ENCODE measurements at regions not wholly inside any gene's neighbourhood (a gene's known extent, or its start where the extent isn't known, plus 50 kb on each side); places are given as distances from the start of the nearest gene placed in this dataset.

GRCh38 chr18:61683856-61684255 is 209.0 kb downstream of the RNF152 start:
- no peak overlapping the region for H3K4me2 ChIP-seq (ENCODE audit: insufficient read depth, low read length)
- H3K9ac ChIP-seq (ENCODE audit: low read depth, low read length) = no peak overlapping the region
- no peaks in the 10 kb centered on the region for H4K20me1 ChIP-seq (ENCODE audit: insufficient read depth, low read length)
- H3K36me3 ChIP-seq (ENCODE audit: insufficient read depth, low read length) = no peaks in the 10 kb centered on the region
- TF ChIP-seq CTCF (IDR thresholded peaks at IDR 0.05; ENCODE audit: borderline replicate concordance, extremely low read depth, low read length, poor library complexity, severe bottlenecking) = no peak
- no peak for ATAC-seq (ENCODE audit: insufficient read depth, low read depth)
- peaks cover 6% of the 10 kb centered on the region for H3K9me3 ChIP-seq (ENCODE audit: insufficient read depth, low read length, severe bottlenecking)
- no peak overlapping the region for H2AFZ ChIP-seq (ENCODE audit: low read depth, low read length)
- H3K4me1 ChIP-seq (ENCODE audit: insufficient read depth, low read length) = no peaks in the 10 kb centered on the region
- DNase-seq = no peak
- H3K4me3 ChIP-seq (ENCODE audit: low read depth in 1 of 2, low read length in 2 of 2) = no peak overlapping the region
- H3K79me2 ChIP-seq (ENCODE audit: insufficient read depth, low read length) = no peaks in the 10 kb centered on the region
- no peak overlapping the region for H3K27ac ChIP-seq (ENCODE audit: low read length)
- no peaks in the 10 kb centered on the region for H3K27me3 ChIP-seq (ENCODE audit: insufficient read depth, low read length, poor library complexity)

- H3K4me1 ChIP-seq (ENCODE audit: insufficient read depth, low read length) = no peaks in the 10 kb centered on the region
- no peaks in the 10 kb centered on the region for H3K36me3 ChIP-seq (ENCODE audit: insufficient read depth, low read length)
- H2AFZ ChIP-seq (ENCODE audit: low read depth, low read length) = no peak overlapping the region
- no peak overlapping the region for H3K27ac ChIP-seq (ENCODE audit: low read length)
- H3K4me3 ChIP-seq (ENCODE audit: low read depth in 1 of 2, low read length in 2 of 2) = no peak overlapping the region
- no peaks in the 10 kb centered on the region for H3K27me3 ChIP-seq (ENCODE audit: insufficient read depth, low read length, poor library complexity)
- H3K4me2 ChIP-seq (ENCODE audit: insufficient read depth, low read length) = no peak overlapping the region
- H3K9ac ChIP-seq (ENCODE audit: low read depth, low read length) = no peak overlapping the region
- no peaks in the 10 kb centered on the region for H3K79me2 ChIP-seq (ENCODE audit: insufficient read depth, low read length)
- peaks cover 6% of the 10 kb centered on the region for H3K9me3 ChIP-seq (ENCODE audit: insufficient read depth, low read length, severe bottlenecking)
- DNase-seq (no peak), ATAC-seq (ENCODE audit: insufficient read depth, low read depth) (no peak)
- no peaks in the 10 kb centered on the region for H4K20me1 ChIP-seq (ENCODE audit: insufficient read depth, low read length)
- no peak for TF ChIP-seq CTCF (IDR thresholded peaks at IDR 0.05; ENCODE audit: borderline replicate concordance, extremely low read depth, low read length, poor library complexity, severe bottlenecking)
- TF ChIP-seq EZH2 (IDR thresholded peaks at IDR 0.05; ENCODE audit: borderline replicate concordance, low read depth, low read length, severe bottlenecking) = no peak
Observed at GRCh38 chr18:61681065-61681464, 211.7 kb downstream of the RNF152 start.

GRCh38 chr18:61679836-61680235 is 213.0 kb downstream of the RNF152 start:
- H3K79me2 ChIP-seq (ENCODE audit: insufficient read depth, low read length) = no peaks in the 10 kb centered on the region
- no peak overlapping the region for H2AFZ ChIP-seq (ENCODE audit: low read depth, low read length)
- no peaks in the 10 kb centered on the region for H3K4me1 ChIP-seq (ENCODE audit: insufficient read depth, low read length)
- no peak overlapping the region for H3K4me2 ChIP-seq (ENCODE audit: insufficient read depth, low read length)
- no peak overlapping the region for H3K27ac ChIP-seq (ENCODE audit: low read length)
- DNase-seq (no peak), ATAC-seq (ENCODE audit: insufficient read depth, low read depth) (no peak)
- TF ChIP-seq CTCF (IDR thresholded peaks at IDR 0.05; ENCODE audit: borderline replicate concordance, extremely low read depth, low read length, poor library complexity, severe bottlenecking) (no peak), EZH2 (IDR thresholded peaks at IDR 0.05; ENCODE audit: borderline replicate concordance, low read depth, low read length, severe bottlenecking) (no peak)
- no peak overlapping the region for H3K4me3 ChIP-seq (ENCODE audit: low read depth in 1 of 2, low read length in 2 of 2)
- H3K9ac ChIP-seq (ENCODE audit: low read depth, low read length) = no peak overlapping the region
- no peaks in the 10 kb centered on the region for H3K36me3 ChIP-seq (ENCODE audit: insufficient read depth, low read length)
- peaks cover 6% of the 10 kb centered on the region for H3K9me3 ChIP-seq (ENCODE audit: insufficient read depth, low read length, severe bottlenecking)
- H3K27me3 ChIP-seq (ENCODE audit: insufficient read depth, low read length, poor library complexity) = no peaks in the 10 kb centered on the region
- H4K20me1 ChIP-seq (ENCODE audit: insufficient read depth, low read length) = no peaks in the 10 kb centered on the region

GRCh38 chr18:61677435-61677970 is 215.3 kb downstream of the RNF152 start:
- Histone ChIP-seq H3K4me3 (ENCODE audit: low read depth in 1 of 2, low read length in 2 of 2) (no peak overlapping the region), H4K20me1 (ENCODE audit: insufficient read depth, low read length) (no peaks in the 10 kb centered on the region), H3K4me2 (ENCODE audit: insufficient read depth, low read length) (no peak overlapping the region), H2AFZ (ENCODE audit: low read depth, low read length) (no peak overlapping the region), H3K36me3 (ENCODE audit: insufficient read depth, low read length) (no peaks in the 10 kb centered on the region), H3K27me3 (ENCODE audit: insufficient read depth, low read length, poor library complexity) (no peaks in the 10 kb centered on the region), H3K4me1 (ENCODE audit: insufficient read depth, low read length) (no peaks in the 10 kb centered on the region), H3K79me2 (ENCODE audit: insufficient read depth, low read length) (no peaks in the 10 kb centered on the region), H3K9me3 (ENCODE audit: insufficient read depth, low read length, severe bottlenecking) (peaks cover 6% of the 10 kb centered on the region), H3K27ac (ENCODE audit: low read length) (no peak overlapping the region), H3K9ac (ENCODE audit: low read depth, low read length) (no peak overlapping the region)
- no peak for DNase-seq
- TF ChIP-seq EZH2 (IDR thresholded peaks at IDR 0.05; ENCODE audit: borderline replicate concordance, low read depth, low read length, severe bottlenecking) (no peak), CTCF (IDR thresholded peaks at IDR 0.05; ENCODE audit: borderline replicate concordance, extremely low read depth, low read length, poor library complexity, severe bottlenecking) (no peak)
- no peak for ATAC-seq (ENCODE audit: insufficient read depth, low read depth)

Data from DND-41 (cell line).